ENCODE measurements at regions not wholly inside any gene's neighbourhood (a gene's known extent, or its start where the extent isn't known, plus 50 kb on each side); places are given as distances from the start of the nearest gene placed in this dataset.

GRCh38 chr20:24730750-24731149 lies 218.3 kb upstream of the CST7 start:
- Histone ChIP-seq H3K27ac (ENCODE audit: low read depth in 1 of 2, low read length in 2 of 2) (no peak overlapping the region), H3K27me3 (ENCODE audit: control insufficient read depth in 2 of 2, insufficient read depth in 2 of 2, low read length in 2 of 2) (no peaks in the 10 kb centered on the region), H3K9me3 (replicated peaks in 1 of 2; ENCODE audit: control insufficient read depth in 1 of 2, insufficient read depth in 1 of 2, low read length in 2 of 2) (no peaks in the 10 kb centered on the region), H4K20me1 (ENCODE audit: insufficient read depth, low read length) (no peaks in the 10 kb centered on the region), H3K79me2 (ENCODE audit: insufficient read depth, low read length) (no peaks in the 10 kb centered on the region), H2AFZ (ENCODE audit: insufficient read depth, low read depth, low read length, poor library complexity, severe bottlenecking) (no peak overlapping the region), H3K4me3 (replicated peaks in 1 of 3; ENCODE audit: low read depth in 2 of 3, low read length in 3 of 3) (no peak overlapping the region), H3K4me2 (replicated peaks; ENCODE audit: extremely low read depth, low read length, poor library complexity, severe bottlenecking) (no peak overlapping the region), H3K36me3 (replicated peaks in 1 of 2; ENCODE audit: control insufficient read depth in 1 of 2, insufficient read depth in 2 of 2, low read length in 2 of 2) (no peaks in the 10 kb centered on the region), H3K4me1 (ENCODE audit: control insufficient read depth in 1 of 2, insufficient read depth in 2 of 2, low read length in 2 of 2) (no peaks in the 10 kb centered on the region), H3K9ac (ENCODE audit: insufficient read depth, low read length, poor library complexity, severe bottlenecking) (no peak overlapping the region)
- no peak for DNase-seq
- TF ChIP-seq CTCF (IDR thresholded peaks at IDR 0.05), result no peak
- Mint-ChIP-seq H3K36me3 (no peaks in the 10 kb centered on the region), H3K9me3 (no peaks in the 10 kb centered on the region), H3K4me1 (no peaks in the 10 kb centered on the region), H3K4me3 (no peak overlapping the region), H3K27ac (no peak overlapping the region), H3K27me3 (ENCODE audit: low read depth in 3 of 3) (peaks cover 0 to 2% (median 0%) of the 10 kb centered on the region in 3 donors)
- intact Hi-C loops (cut with micrococcal nuclease), result no loop called here
- 95% methylated on average over 3 of the region's 10 CpGs for WGBS (ENCODE audit: insufficient coverage)

GRCh38 chr20:24731312-24731711 lies 217.8 kb upstream of the CST7 start:
- Histone ChIP-seq H3K9me3 (replicated peaks in 1 of 2; ENCODE audit: control insufficient read depth in 1 of 2, insufficient read depth in 1 of 2, low read length in 2 of 2) (no peaks in the 10 kb centered on the region), H3K27ac (ENCODE audit: low read depth in 1 of 2, low read length in 2 of 2) (no peak overlapping the region), H3K9ac (ENCODE audit: insufficient read depth, low read length, poor library complexity, severe bottlenecking) (no peak overlapping the region), H3K4me3 (replicated peaks in 1 of 3; ENCODE audit: low read depth in 2 of 3, low read length in 3 of 3) (no peak overlapping the region), H3K4me1 (ENCODE audit: control insufficient read depth in 1 of 2, insufficient read depth in 2 of 2, low read length in 2 of 2) (no peaks in the 10 kb centered on the region), H3K36me3 (replicated peaks in 1 of 2; ENCODE audit: control insufficient read depth in 1 of 2, insufficient read depth in 2 of 2, low read length in 2 of 2) (no peaks in the 10 kb centered on the region), H3K79me2 (ENCODE audit: insufficient read depth, low read length) (no peaks in the 10 kb centered on the region), H3K4me2 (replicated peaks; ENCODE audit: extremely low read depth, low read length, poor library complexity, severe bottlenecking) (no peak overlapping the region), H4K20me1 (ENCODE audit: insufficient read depth, low read length) (no peaks in the 10 kb centered on the region), H2AFZ (ENCODE audit: insufficient read depth, low read depth, low read length, poor library complexity, severe bottlenecking) (no peak overlapping the region), H3K27me3 (ENCODE audit: control insufficient read depth in 2 of 2, insufficient read depth in 2 of 2, low read length in 2 of 2) (no peaks in the 10 kb centered on the region)
- no peak for DNase-seq
- no peaks in the 10 kb centered on the region for H3K4me1 Mint-ChIP-seq
- H3K36me3 Mint-ChIP-seq, result no peaks in the 10 kb centered on the region
- no peaks in the 10 kb centered on the region for H3K9me3 Mint-ChIP-seq
- WGBS (ENCODE audit: insufficient coverage), result 92% methylated on average over 10 of the region's 10 CpGs
- H3K4me3 Mint-ChIP-seq, result no peak overlapping the region
- no peak overlapping the region for H3K27ac Mint-ChIP-seq
- H3K27me3 Mint-ChIP-seq (ENCODE audit: low read depth in 3 of 3), result peaks cover 0 to 2% (median 0%) of the 10 kb centered on the region in 3 donors
- intact Hi-C loops (cut with micrococcal nuclease), result no loop called here
- TF ChIP-seq CTCF (IDR thresholded peaks at IDR 0.05), result no peak

Data from CD14-positive monocyte (primary cell).